HCT116 (cell line): ENCODE measurements at regions not wholly inside any gene's neighbourhood (a gene's known extent, or its start where the extent isn't known, plus 50 kb on each side); places are given as distances from the start of the nearest gene placed in this dataset.

Experiments used
- ATAC-seq: fragments of 200-7000 bp; cut with Tn5 transposase; 2 replicates; pipeline ENCODE4 v1.9.1; 2020; ENCODE audit warnings: mild to moderate bottlenecking, moderate library complexity
- BruUV-seq: library from RNA; stranded (reverse); fragments of 400-500 nt; replicated peaks from 2 replicates; lab custom pipeline; 2021; lab: Mats Ljungman, UMichigan
- CTCF ChIA-PET: fragments of 300-600 bp; sonication (Branson Sonifier 250); formaldehyde crosslinking; loops from one replicate; lab custom pipeline; 2021; ENCODE audit warnings: antibody characterized with exemption; lab: Charles Lee
- POLR2A ChIA-PET: fragments of 300-600, 350-600 bp; sonication (Branson Sonifier 250); formaldehyde crosslinking; loops from one replicate; lab custom pipeline; 2021; ENCODE audit warnings: antibody characterized with exemption; lab: Charles Lee
- RAD21 ChIA-PET, 2 experiments: fragments of 300-600 bp; sonication (Branson Sonifier 250); formaldehyde crosslinking; loops; one replicate each; lab custom pipeline; 2023; ENCODE audit warnings: low total read pairs in 2 of 2; ENCODE audit not compliant: uncharacterized antibody in 2 of 2, unreplicated experiment in 2 of 2, low non-redundant PET in 1 of 2; lab: Charles Lee
- DNase-seq: peaks from one replicate; pipeline ENCODE4 v3.0.0-alpha.2; 2010; ENCODE audit warnings: low read depth, low spot score
- H2AFZ ChIP-seq: fragments of 200-600 bp; shearing (Covaris generic), sonication (generic); 2 replicates; pipeline ENCODE4 v1.6.1; 2017; ENCODE audit warnings: low read depth, mixed run types, mixed read lengths, antibody characterized with exemption, low read length; ENCODE audit not compliant: poor library complexity, severe bottlenecking
- H3K27ac ChIP-seq: 2 replicates; pipeline ENCODE4 v1.5.1; 2012; ENCODE audit warnings: low read depth, low read length
- H3K27me3 ChIP-seq: fragments of 200-600 bp; sonication (generic); 2 replicates; pipeline ENCODE4 v1.6.1; 2016; ENCODE audit warnings: mixed run types, low read length, mixed read lengths; ENCODE audit not compliant: insufficient read depth
- H3K36me3 ChIP-seq, 2 experiments: fragments of 200-500 bp in 1 of 2; fragments of 200-600 bp in 1 of 2; sonication (Bioruptor generic) in 1 of 2; sonication (generic) in 1 of 2; 2 replicates each; pipeline versions ENCODE4 v1.5.1 to v1.6.1; 2014 to 2016; ENCODE audit warnings: low read length in 2 of 2, inconsistent platforms in 1 of 2, mixed read lengths in 1 of 2, mixed run types in 1 of 2; ENCODE audit not compliant: insufficient read depth in 2 of 2, control insufficient read depth in 1 of 2
- H3K4me1 ChIP-seq, 2 experiments: fragments of 200-600 bp in 1 of 2; sonication (generic) in 1 of 2; 2 replicates each; pipeline versions ENCODE4 v1.5.1 to v1.6.1; 2012 to 2017; ENCODE audit warnings: low read length in 2 of 2, inconsistent platforms in 1 of 2, mild to moderate bottlenecking in 1 of 2, mixed read lengths in 1 of 2, mixed run types in 1 of 2, moderate library complexity in 1 of 2; ENCODE audit not compliant: insufficient read depth in 2 of 2, control insufficient read depth in 1 of 2
- H3K4me2 ChIP-seq: fragments of 200-600 bp; sonication (generic); 2 replicates; pipeline ENCODE4 v1.6.1; 2017; ENCODE audit warnings: mixed run types, low read length, mixed read lengths
- H3K4me3 ChIP-seq, 2 experiments: fragments of 200-600 bp in 1 of 2; sonication (generic) in 1 of 2; replicated peaks in 1 of 2; 2 replicates each; pipeline ENCODE4 v1.5.1; 2011 to 2016; ENCODE audit warnings: low read length in 2 of 2, control low read depth in 1 of 2, low read depth in 1 of 2, mild to moderate bottlenecking in 1 of 2, mixed read lengths in 1 of 2, mixed run types in 1 of 2
- H3K79me2 ChIP-seq: fragments of 200-600 bp; sonication (generic); 2 replicates; pipeline ENCODE4 v1.6.1; 2017; ENCODE audit warnings: mild to moderate bottlenecking, mixed run types, low read length, moderate library complexity, mixed read lengths; ENCODE audit not compliant: insufficient read depth
- H3K9ac ChIP-seq: fragments of 200-600 bp; sonication (generic); 2 replicates; pipeline ENCODE4 v1.6.1; 2016; ENCODE audit warnings: low read length, mixed read lengths
- H3K9me2 ChIP-seq: fragments of 200-600 bp; sonication (generic), shearing (Covaris generic); 2 replicates; pipeline ENCODE4 v1.6.1; 2017; ENCODE audit warnings: mixed run types, mild to moderate bottlenecking, moderate library complexity; ENCODE audit not compliant: insufficient read depth
- H3K9me3 ChIP-seq, 2 experiments: fragments of 200-500 bp in 1 of 2; fragments of 200-600 bp in 1 of 2; sonication (Bioruptor generic) in 1 of 2; sonication (generic) in 1 of 2; 2 replicates each; pipeline ENCODE4 v1.6.1; 2014 to 2017; ENCODE audit warnings: low read length in 2 of 2, mixed read lengths in 2 of 2, inconsistent platforms in 1 of 2, low read depth in 1 of 2, mild to moderate bottlenecking in 1 of 2, mixed run types in 1 of 2, moderate library complexity in 1 of 2; ENCODE audit not compliant: control insufficient read depth in 1 of 2, insufficient read depth in 1 of 2
- H4K20me1 ChIP-seq: fragments of 200-600 bp; sonication (generic), shearing (Covaris generic); 2 replicates; pipeline ENCODE4 v1.6.1; 2017; ENCODE audit warnings: mixed run types, mild to moderate bottlenecking, moderate library complexity; ENCODE audit not compliant: insufficient read depth
- ATF3 ChIP-seq: IDR thresholded peaks from 2 replicates; pipeline ENCODE4 v1.6.1; 2012
- CBX3 ChIP-seq: IDR thresholded peaks from 2 replicates; pipeline ENCODE4 v1.6.1; 2012; ENCODE audit warnings: low read depth
- CEBPB ChIP-seq: IDR thresholded peaks from 2 replicates; pipeline ENCODE4 v1.6.1; 2012; ENCODE audit warnings: low read depth
- CTCF ChIP-seq, 3 experiments: fragments of 200-600 bp in 1 of 3; sonication (generic) in 1 of 3; IDR thresholded peaks in 2 of 3; conservative IDR thresholded peaks in 1 of 3; 2 replicates each; pipeline ENCODE4 v1.5.1; 2012 to 2017; ENCODE audit warnings: low read depth in 2 of 3, low read length in 2 of 3, antibody characterized with exemption in 1 of 3, borderline replicate concordance in 1 of 3, control low read depth in 1 of 3, mild to moderate bottlenecking in 1 of 3, mixed read lengths in 1 of 3, mixed run types in 1 of 3, moderate library complexity in 1 of 3; ENCODE audit not compliant: insufficient read depth in 1 of 3
- EGR1 ChIP-seq: IDR thresholded peaks from 2 replicates; pipeline ENCODE4 v1.6.1; 2012; ENCODE audit warnings: low read depth
- EZH2 ChIP-seq: fragments of 200-600 bp; sonication (generic); IDR thresholded peaks from 2 replicates; pipeline ENCODE4 v1.6.1; 2017; ENCODE audit warnings: antibody characterized with exemption, mixed run types
- FOSL1 ChIP-seq: IDR thresholded peaks from 2 replicates; pipeline ENCODE4 v1.6.1; 2012; ENCODE audit warnings: low read depth
- MAX ChIP-seq: IDR thresholded peaks from 2 replicates; pipeline ENCODE4 v1.6.1; 2012
- POLR2A ChIP-seq: IDR thresholded peaks from 2 replicates; pipeline ENCODE4 v1.7.0; 2011; ENCODE audit warnings: borderline replicate concordance; ENCODE audit not compliant: insufficient read depth, insufficient read length; ENCODE audit errors: extremely low read depth
- POLR2AphosphoS5 ChIP-seq: IDR thresholded peaks from 2 replicates; pipeline ENCODE4 v1.6.1; 2011; ENCODE audit warnings: mild to moderate bottlenecking, low read depth, low read length, moderate library complexity
- RAD21 ChIP-seq: IDR thresholded peaks from 2 replicates; pipeline ENCODE4 v1.6.1; 2012; ENCODE audit warnings: low read depth, mild to moderate bottlenecking
- SRF ChIP-seq: IDR thresholded peaks from 2 replicates; pipeline ENCODE4 v1.6.1; 2012; ENCODE audit warnings: low read depth
- YY1 ChIP-seq: IDR thresholded peaks from 2 replicates; pipeline ENCODE4 v1.6.1; 2011; ENCODE audit warnings: low read length, low read depth, moderate library complexity, mild to moderate bottlenecking; ENCODE audit not compliant: insufficient replicate concordance; ENCODE audit errors: extremely low read depth
- ZBTB33 ChIP-seq: IDR thresholded peaks from 2 replicates; pipeline ENCODE4 v1.6.1; 2011; ENCODE audit warnings: mild to moderate bottlenecking, low read length, moderate library complexity; ENCODE audit not compliant: insufficient replicate concordance; ENCODE audit errors: extremely low read depth
- ZFX ChIP-seq: fragments of 450-650 bp; IDR thresholded peaks from 2 replicates; pipeline ENCODE4 v1.6.1; 2017
- intact Hi-C: fragments of 100-400 bp; cut with micrococcal nuclease; formaldehyde crosslinking; loops from 2 replicates; pipeline ENCODE4 v1.10.0; 2022

GRCh38 chr5:85205430-85205829 is 820.8 kb upstream of the EDIL3 start:
- H3K27me3 ChIP-seq, result no peaks in the 10 kb centered on the region
- ChIA-PET POLR2A (no interaction called here), RAD21 (no interaction called here), CTCF (no interaction called here)
- no peak overlapping the region for H3K27ac ChIP-seq
- H4K20me1 ChIP-seq, result no peaks in the 10 kb centered on the region
- DNase-seq (no peak), ATAC-seq (no peak)
- H3K9ac ChIP-seq, result no peak overlapping the region
- H3K4me3 ChIP-seq, result no peak overlapping the region
- no peak overlapping the region for H2AFZ ChIP-seq
- intact Hi-C loops, result no loop called here
- no peaks in the 10 kb centered on the region for H3K36me3 ChIP-seq
- BruUV-seq, result no TSS peak
- no peak overlapping the region for H3K4me2 ChIP-seq
- TF ChIP-seq CTCF (IDR thresholded peaks at IDR 0.05 in 2 of 3, conservative IDR thresholded peaks at IDR 0.05 in 1 of 3; ENCODE audit: borderline replicate concordance in 1 of 3, insufficient read depth in 1 of 3, low read depth in 2 of 3, low read length in 2 of 3), result no peak
- no peak for TF ChIP-seq SRF
- no peak for TF ChIP-seq EZH2
- TF ChIP-seq RAD21, result no peak
- no peak for TF ChIP-seq ZBTB33
- H3K9me2 ChIP-seq, result no peaks in the 10 kb centered on the region; the same call in 1 of the 2 replicates
- no peaks in the 10 kb centered on the region for H3K9me3 ChIP-seq
- H3K79me2 ChIP-seq, result no peaks in the 10 kb centered on the region
- H3K4me1 ChIP-seq, result no peaks in the 10 kb centered on the region

GRCh38 chr5:85225388-85225787 is 840.7 kb upstream of the EDIL3 start:
- no peak for ATAC-seq
- ChIA-PET POLR2A (no interaction called here), RAD21 (no interaction called here), CTCF (no interaction called here)
- BruUV-seq, result no TSS peak
- Histone ChIP-seq H2AFZ (no peak overlapping the region), H3K27ac (no peak overlapping the region), H3K4me2 (no peak overlapping the region), H3K4me3 (no peak overlapping the region), H3K4me1 (no peaks in the 10 kb centered on the region), H3K27me3 (no peaks in the 10 kb centered on the region), H4K20me1 (no peaks in the 10 kb centered on the region; the same call in 1 of the 2 replicates), H3K79me2 (no peaks in the 10 kb centered on the region), H3K9me3 (no peaks in the 10 kb centered on the region), H3K9ac (no peak overlapping the region), H3K36me3 (no peaks in the 10 kb centered on the region), H3K9me2 (no peaks in the 10 kb centered on the region)
- DNase-seq, result no peak
- intact Hi-C loops, result no loop called here
- TF ChIP-seq CBX3 (no peak), MAX (no peak), ZBTB33 (no peak), YY1 (no peak), ZFX (no peak), POLR2A (no peak), EZH2 (no peak), POLR2AphosphoS5 (no peak), CEBPB (no peak), FOSL1 (no peak), ATF3 (no peak), SRF (no peak), EGR1 (no peak)
